ENCODE measurements at regions not wholly inside any gene's neighbourhood (a gene's known extent, or its start where the extent isn't known, plus 50 kb on each side); places are given as distances from the start of the nearest gene placed in this dataset.
"Not testable (repeated sequence)": the region's sequence is repeated elsewhere in the genome, so short reads cannot be mapped to it uniquely, and the experiment has no call there.

DNA sequence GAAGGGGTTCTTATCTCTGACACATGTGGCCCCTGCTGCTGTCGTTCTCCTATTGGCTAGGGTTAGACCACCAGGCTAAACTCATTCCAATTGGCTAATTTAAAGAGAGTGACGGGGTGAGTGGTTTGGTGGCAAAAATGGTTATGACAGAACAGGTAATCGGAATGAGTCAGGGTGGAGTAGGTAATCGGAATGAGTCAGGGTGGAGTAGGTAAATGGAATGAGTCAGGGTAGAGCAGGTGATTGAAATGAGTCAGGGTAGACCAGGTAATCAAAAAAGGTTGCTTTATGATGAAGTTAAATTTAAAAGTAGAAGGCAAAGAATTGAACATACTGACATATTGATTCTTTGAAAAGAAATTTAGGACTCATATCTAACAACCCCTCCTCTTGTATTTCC, 626.2 kb upstream of the CNTN5 start:
- H3K9me3 Mint-ChIP-seq, result peaks cover 19% of the 10 kb centered on the region
- H3K4me1 Mint-ChIP-seq; ATAC-seq (replicated peaks); H3K27me3 Mint-ChIP-seq; H3K4me3 Mint-ChIP-seq; H3K36me3 Mint-ChIP-seq (ENCODE audit: low read depth); H3K27ac Mint-ChIP-seq: not testable (repeated sequence)

- Mint-ChIP-seq H3K36me3 (ENCODE audit: low read depth) (no peaks in the 10 kb centered on the region), H3K4me3 (no peak overlapping the region), H3K27me3 (no peaks in the 10 kb centered on the region), H3K27ac (no peak overlapping the region), H3K4me1 (no peaks in the 10 kb centered on the region), H3K9me3 (peaks cover 20% of the 10 kb centered on the region)
- ATAC-seq (replicated peaks), result no peak
Measured at GRCh38 chr11:98398508-98398907, 622.2 kb upstream of the CNTN5 start.

GRCh38 chr11:98409069-98409468, 611.7 kb upstream of the CNTN5 start:
- H3K4me1 Mint-ChIP-seq, result no peaks in the 10 kb centered on the region
- no peak overlapping the region for H3K4me3 Mint-ChIP-seq
- no peaks in the 10 kb centered on the region for H3K27me3 Mint-ChIP-seq
- H3K36me3 Mint-ChIP-seq (ENCODE audit: low read depth), result no peaks in the 10 kb centered on the region
- no peak overlapping the region for H3K27ac Mint-ChIP-seq
- peaks cover 17% of the 10 kb centered on the region for H3K9me3 Mint-ChIP-seq
- ATAC-seq (replicated peaks), result no peak

- peaks cover 21% of the 10 kb centered on the region for H3K9me3 Mint-ChIP-seq
- no peak overlapping the region for H3K4me3 Mint-ChIP-seq
- H3K27ac Mint-ChIP-seq, result no peak overlapping the region
- no peaks in the 10 kb centered on the region for H3K27me3 Mint-ChIP-seq
- ATAC-seq (replicated peaks), result no peak
- no peaks in the 10 kb centered on the region for H3K4me1 Mint-ChIP-seq
- H3K36me3 Mint-ChIP-seq (ENCODE audit: low read depth), result no peaks in the 10 kb centered on the region
Measured at GRCh38 chr11:98411777-98412176, 609.0 kb upstream of the CNTN5 start.

GRCh38 chr11:98417256-98417755, 603.4 kb upstream of the CNTN5 start:
- ATAC-seq (replicated peaks), result no peak
- H3K27ac Mint-ChIP-seq, result no peak overlapping the region
- no peaks in the 10 kb centered on the region for H3K27me3 Mint-ChIP-seq
- H3K4me1 Mint-ChIP-seq, result no peaks in the 10 kb centered on the region
- no peaks in the 10 kb centered on the region for H3K36me3 Mint-ChIP-seq (ENCODE audit: low read depth)
- peaks cover 6% of the 10 kb centered on the region for H3K9me3 Mint-ChIP-seq
- H3K4me3 Mint-ChIP-seq, result no peak overlapping the region

DNA sequence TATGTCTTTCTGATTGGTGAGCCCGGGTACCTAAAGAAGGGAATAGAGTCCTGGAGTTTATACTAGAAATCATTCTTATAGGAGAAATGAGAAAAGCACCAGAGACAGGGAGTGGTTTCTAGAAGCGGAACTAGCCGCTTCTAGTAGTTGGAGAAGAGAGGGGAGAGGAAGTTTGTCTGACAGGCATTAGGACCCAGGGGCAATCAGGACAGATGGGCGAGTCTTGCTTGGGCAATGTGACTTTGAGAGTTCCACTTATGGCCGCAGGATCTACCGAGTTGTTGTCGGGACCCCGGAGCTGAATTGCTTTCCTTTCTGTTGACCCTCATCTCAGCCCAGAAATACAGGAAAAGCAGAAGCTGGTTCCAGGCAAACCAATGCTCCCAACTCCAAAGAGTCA, 596.8 kb upstream of the CNTN5 start:
- Mint-ChIP-seq H3K36me3 (ENCODE audit: low read depth) (no peaks in the 10 kb centered on the region), H3K27ac (no peak overlapping the region), H3K4me1 (no peaks in the 10 kb centered on the region), H3K27me3 (no peaks in the 10 kb centered on the region), H3K4me3 (no peak overlapping the region), H3K9me3 (peaks cover 9% of the 10 kb centered on the region)
- no peak for ATAC-seq (replicated peaks)

DNA sequence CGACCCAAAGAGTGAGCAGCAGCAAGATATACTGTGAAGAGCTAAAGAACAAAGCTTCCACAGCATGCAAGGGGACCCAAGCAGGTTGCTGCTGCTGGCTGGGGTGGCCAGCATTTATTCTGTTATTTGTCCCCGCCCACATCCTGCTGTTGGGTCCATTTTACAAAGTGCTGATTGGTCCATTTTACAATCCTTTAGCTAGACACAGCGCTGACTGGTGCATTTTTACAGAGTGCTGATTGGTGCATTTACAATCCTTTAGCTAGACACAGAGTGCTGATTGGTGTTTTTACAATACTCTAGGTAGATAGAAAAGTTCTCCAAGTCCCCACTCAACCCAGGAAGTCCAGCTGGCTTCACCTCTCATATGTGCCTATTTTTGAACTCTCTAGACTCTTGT, 596.0 kb upstream of the CNTN5 start:
- not testable (repeated sequence) for H3K4me1 Mint-ChIP-seq; H3K36me3 Mint-ChIP-seq (ENCODE audit: low read depth); ATAC-seq (replicated peaks); H3K9me3 Mint-ChIP-seq; H3K27me3 Mint-ChIP-seq; H3K4me3 Mint-ChIP-seq; H3K27ac Mint-ChIP-seq

DNA sequence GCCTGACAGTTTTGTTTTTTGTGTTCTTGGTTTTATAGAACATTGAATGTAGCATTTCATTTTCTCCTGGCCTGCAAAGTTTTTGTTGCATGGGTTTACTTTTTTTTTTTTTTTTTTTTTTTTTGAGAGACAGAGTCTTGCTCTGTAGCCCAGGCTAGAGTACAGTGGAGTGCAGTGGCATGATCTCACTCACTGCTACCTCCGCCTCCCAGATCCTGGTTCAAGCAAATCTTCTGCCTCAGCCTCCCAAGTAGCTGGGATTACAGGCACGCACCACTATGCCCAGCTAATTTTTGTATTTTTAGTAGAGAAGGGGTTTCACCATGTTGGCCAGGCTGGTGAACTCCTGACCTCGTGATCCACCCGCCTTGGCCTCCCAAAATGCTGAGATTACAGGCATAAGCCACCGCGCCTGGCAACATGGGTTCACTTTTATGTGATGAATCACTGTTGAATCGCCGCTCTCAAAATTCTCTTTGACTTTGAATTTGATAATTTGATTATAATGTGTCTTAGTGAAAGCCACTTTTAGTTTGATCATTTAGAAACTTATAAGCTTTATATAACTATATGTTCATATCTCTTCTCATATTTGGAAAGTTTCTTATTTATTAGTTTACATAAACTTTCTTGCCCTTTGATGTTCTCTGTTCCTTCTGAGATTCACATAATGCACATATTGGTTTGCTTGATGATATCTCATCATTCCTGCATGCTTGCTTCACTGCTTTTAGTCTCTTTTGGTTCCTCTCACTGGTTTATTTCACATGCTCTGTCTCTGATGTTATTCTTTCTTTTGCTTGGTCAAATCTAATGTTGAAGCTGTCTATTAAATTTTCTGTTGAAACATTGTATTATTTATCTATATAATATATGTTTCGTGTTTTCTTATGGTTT, 589.0 kb upstream of the CNTN5 start:
- ATAC-seq (replicated peaks), result no peak
- no peak overlapping the region for H3K27ac Mint-ChIP-seq
- H3K4me3 Mint-ChIP-seq, result no peak overlapping the region
- H3K36me3 Mint-ChIP-seq (ENCODE audit: low read depth), result no peaks in the 10 kb centered on the region
- no peaks in the 10 kb centered on the region for H3K4me1 Mint-ChIP-seq
- H3K27me3 Mint-ChIP-seq, result no peaks in the 10 kb centered on the region
- peaks cover 19% of the 10 kb centered on the region for H3K9me3 Mint-ChIP-seq

DNA sequence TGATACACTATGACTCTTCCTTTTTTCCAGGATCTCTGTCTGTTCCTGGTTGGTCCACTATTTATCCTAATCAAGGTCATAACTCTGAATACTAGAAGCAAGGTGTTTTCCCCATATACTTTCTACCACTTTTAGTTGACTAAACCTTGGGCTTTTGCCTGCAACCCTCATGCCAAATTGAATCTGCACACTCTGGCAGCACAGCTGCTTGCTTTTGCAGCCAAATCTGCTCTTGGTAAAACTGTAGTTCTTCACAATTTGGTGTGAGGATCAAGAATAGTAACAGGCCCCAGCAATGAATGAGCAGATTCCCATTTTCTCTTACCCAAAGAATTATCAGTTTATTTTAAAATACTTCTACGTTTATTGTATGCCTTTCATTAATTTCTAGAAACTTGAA, 586.5 kb upstream of the CNTN5 start:
- no peaks in the 10 kb centered on the region for H3K27me3 Mint-ChIP-seq
- H3K27ac Mint-ChIP-seq, result no peak overlapping the region
- H3K4me1 Mint-ChIP-seq, result no peaks in the 10 kb centered on the region
- H3K4me3 Mint-ChIP-seq, result no peak overlapping the region
- no peaks in the 10 kb centered on the region for H3K36me3 Mint-ChIP-seq (ENCODE audit: low read depth)
- ATAC-seq (replicated peaks), result no peak
- peaks cover 21% of the 10 kb centered on the region for H3K9me3 Mint-ChIP-seq

GRCh38 chr11:98453378-98453777, 567.4 kb upstream of the CNTN5 start:
- no peak for ATAC-seq (replicated peaks)
- H3K27ac Mint-ChIP-seq, result no peak overlapping the region
- no peak overlapping the region for H3K4me3 Mint-ChIP-seq
- H3K9me3 Mint-ChIP-seq, result peaks cover 14% of the 10 kb centered on the region
- H3K4me1 Mint-ChIP-seq, result no peaks in the 10 kb centered on the region
- H3K27me3 Mint-ChIP-seq, result no peaks in the 10 kb centered on the region
- no peaks in the 10 kb centered on the region for H3K36me3 Mint-ChIP-seq (ENCODE audit: low read depth)

GRCh38 chr11:98455500-98456307, 565.0 kb upstream of the CNTN5 start:
- Mint-ChIP-seq H3K4me1 (no peaks in the 10 kb centered on the region), H3K4me3 (no peak overlapping the region), H3K27ac (no peak overlapping the region), H3K36me3 (ENCODE audit: low read depth) (no peaks in the 10 kb centered on the region), H3K9me3 (peaks cover 19% of the 10 kb centered on the region), H3K27me3 (no peaks in the 10 kb centered on the region)
- no peak for ATAC-seq (replicated peaks)

GRCh38 chr11:98456308-98456680, 564.5 kb upstream of the CNTN5 start:
- H3K27me3 Mint-ChIP-seq, result no peaks in the 10 kb centered on the region

GRCh38 chr11:98495016-98495415, 525.7 kb upstream of the CNTN5 start:
- Mint-ChIP-seq H3K27me3 (no peaks in the 10 kb centered on the region), H3K4me1 (no peaks in the 10 kb centered on the region), H3K36me3 (ENCODE audit: low read depth) (no peaks in the 10 kb centered on the region), H3K27ac (no peak overlapping the region), H3K4me3 (no peak overlapping the region), H3K9me3 (peaks cover 15% of the 10 kb centered on the region)
- ATAC-seq (replicated peaks), result no peak

More at GRCh38 chr11:98456308-98456680, 564.5 kb upstream of the CNTN5 start:
- Mint-ChIP-seq H3K9me3 (peaks cover 19% of the 10 kb centered on the region), H3K36me3 (ENCODE audit: low read depth) (no peaks in the 10 kb centered on the region), H3K4me3 (no peak overlapping the region), H3K4me1 (no peaks in the 10 kb centered on the region), H3K27ac (no peak overlapping the region)
- ATAC-seq (replicated peaks), result no peak

DNA sequence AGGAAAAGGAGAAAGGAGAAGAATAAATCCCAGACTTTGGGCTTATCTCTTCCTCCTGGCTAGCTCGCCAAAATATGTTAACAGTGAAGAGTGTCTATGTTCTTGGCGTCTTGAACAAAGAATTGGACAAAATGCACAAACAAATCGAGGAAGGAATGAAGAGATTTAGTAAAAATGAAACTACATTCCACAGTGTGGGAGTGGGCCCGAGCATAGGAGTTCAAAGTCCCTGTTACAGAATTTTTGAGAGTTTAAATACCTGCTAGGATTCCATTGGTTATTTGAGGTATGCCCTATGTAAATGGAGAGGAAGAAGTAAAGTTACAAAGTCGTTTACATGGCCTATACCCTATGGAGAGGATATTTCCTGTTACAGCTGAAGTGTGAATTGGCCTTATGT, 525.1 kb upstream of the CNTN5 start:
- ATAC-seq (replicated peaks), result no peak
- H3K27me3 Mint-ChIP-seq, result no peaks in the 10 kb centered on the region
- no peak overlapping the region for H3K27ac Mint-ChIP-seq
- H3K36me3 Mint-ChIP-seq (ENCODE audit: low read depth), result no peaks in the 10 kb centered on the region
- peaks cover 15% of the 10 kb centered on the region for H3K9me3 Mint-ChIP-seq
- H3K4me3 Mint-ChIP-seq, result no peak overlapping the region
- H3K4me1 Mint-ChIP-seq, result no peaks in the 10 kb centered on the region

DNA sequence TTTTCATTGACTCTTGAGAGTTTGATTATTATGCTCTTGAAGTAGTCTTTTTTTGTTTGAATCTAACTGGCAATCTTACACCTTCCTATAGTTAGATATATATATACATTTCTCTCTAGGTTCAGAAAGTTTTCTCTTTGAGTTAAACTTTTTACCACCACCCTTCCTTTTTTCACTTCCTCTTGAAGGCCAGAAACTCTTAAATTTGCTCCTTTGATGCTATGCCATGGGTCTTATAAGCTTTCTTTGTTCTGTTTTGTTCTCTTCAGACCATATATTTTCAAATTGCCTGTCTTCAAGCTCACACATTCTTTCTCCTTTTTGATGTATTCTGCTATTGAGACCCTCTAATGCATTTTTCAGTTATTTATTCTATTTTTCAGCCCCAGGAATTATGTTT, 513.5 kb upstream of the CNTN5 start:
- no peaks in the 10 kb centered on the region for H3K36me3 Mint-ChIP-seq (ENCODE audit: low read depth)
- no peaks in the 10 kb centered on the region for H3K4me1 Mint-ChIP-seq
- no peak overlapping the region for H3K4me3 Mint-ChIP-seq
- no peak for ATAC-seq (replicated peaks)
- H3K27ac Mint-ChIP-seq, result no peak overlapping the region
- no peaks in the 10 kb centered on the region for H3K27me3 Mint-ChIP-seq
- H3K9me3 Mint-ChIP-seq, result peaks cover 20% of the 10 kb centered on the region
